ENCODE measurements at regions not wholly inside any gene's neighbourhood (a gene's known extent, or its start where the extent isn't known, plus 50 kb on each side); places are given as distances from the start of the nearest gene placed in this dataset.

GRCh38 chr16:11401161-11402050 is 56.1 kb downstream of the RMI2 start:
- DNase-seq (ENCODE audit: low spot score in 2 of 2): no peak
- 63 to 75% methylated on average over 24 to 26 of the region's 26 CpGs for WGBS, 2 donors
- H3K4me3 ChIP-seq (ENCODE audit: low read depth, poor library complexity, severe bottlenecking): no peak overlapping the region
- TF ChIP-seq POLR2A (IDR thresholded peaks at IDR 0.05): no peak
- TF ChIP-seq CTCF (IDR thresholded peaks at IDR 0.05): no peak
- intact Hi-C loops (cut with DNase I; ENCODE audit: low total_unique reads): loop anchor here (5.0 kb wide), 1 partner anchor 311 kb away; no protein-coding TSS in a partner anchor

- intact Hi-C loops (cut with DNase I; ENCODE audit: low total_unique reads): loop anchor here (5.0 kb wide), 1 partner anchor 310 kb away; no protein-coding TSS in a partner anchor
- TF ChIP-seq POLR2A (IDR thresholded peaks at IDR 0.05) (no peak), CTCF (IDR thresholded peaks at IDR 0.05) (no peak)
- 75 to 80% methylated on average over 23 of the region's 23 CpGs for WGBS, 2 donors
- no peak overlapping the region for H3K4me3 ChIP-seq (ENCODE audit: low read depth, poor library complexity, severe bottlenecking)
- no peak for DNase-seq (ENCODE audit: low spot score in 2 of 2)
These were observed 56.9 kb downstream of the RMI2 start for GRCh38 chr16:11402051-11402744.

- TF ChIP-seq CTCF (IDR thresholded peaks at IDR 0.05) (no peak), POLR2A (IDR thresholded peaks at IDR 0.05) (no peak)
- DNase-seq (ENCODE audit: low spot score in 2 of 2): no peak
- no peak overlapping the region for H3K4me3 ChIP-seq (ENCODE audit: low read depth, poor library complexity, severe bottlenecking)
- WGBS, 2 donors: 87 to 88% methylated on average over 18 to 19 of the region's 19 CpGs
- intact Hi-C loops (cut with DNase I; ENCODE audit: low total_unique reads): loop anchor here (5.0 kb wide), 1 partner anchor 309 kb away; no protein-coding TSS in a partner anchor
These were observed 57.7 kb downstream of the RMI2 start for GRCh38 chr16:11402745-11403533.

- H3K4me3 ChIP-seq (ENCODE audit: low read depth, poor library complexity, severe bottlenecking): no peak overlapping the region
- intact Hi-C loops (cut with DNase I; ENCODE audit: low total_unique reads): loop anchor here (5.0 kb wide), 1 partner anchor 309 kb away; no protein-coding TSS in a partner anchor
- TF ChIP-seq POLR2A (IDR thresholded peaks at IDR 0.05) (no peak), CTCF (IDR thresholded peaks at IDR 0.05) (no peak)
- WGBS, 2 donors: 81% methylated on average over 3 of the region's 3 CpGs; no CpG with 5 or more reads in 1 of the 2 donors
- DNase-seq (ENCODE audit: low spot score in 2 of 2): no peak
These were observed 58.2 kb downstream of the RMI2 start for GRCh38 chr16:11403534-11403795.

- WGBS, 2 donors: 87 to 91% methylated on average over 6 of the region's 6 CpGs
- DNase-seq (ENCODE audit: low spot score in 2 of 2): no peak
- H3K4me3 ChIP-seq (ENCODE audit: low read depth, poor library complexity, severe bottlenecking): no peak overlapping the region
- TF ChIP-seq CTCF (IDR thresholded peaks at IDR 0.05) (no peak), POLR2A (IDR thresholded peaks at IDR 0.05) (no peak)
- intact Hi-C loops (cut with DNase I; ENCODE audit: low total_unique reads): loop anchor here (5.0 kb wide), 1 partner anchor 308 kb away; no protein-coding TSS in a partner anchor
These were observed 58.7 kb downstream of the RMI2 start for GRCh38 chr16:11403920-11404319.
